OCI-LY1 (cell line): ENCODE measurements at regions not wholly inside any gene's neighbourhood (a gene's known extent, or its start where the extent isn't known, plus 50 kb on each side); places are given as distances from the start of the nearest gene placed in this dataset.

Experiments
- EZH2 ChIP-seq: fragments of 200-600 bp; sonication (generic), shearing (Covaris generic); IDR thresholded peaks from 2 replicates; pipeline ENCODE4 v1.8.0; 2017; ENCODE audit warnings: borderline replicate concordance, mixed run types, mild to moderate bottlenecking, antibody characterized with exemption, low read length, moderate library complexity, mixed read lengths
- TF ChIP-seq, protein P1 (sequence below): fragments of 200-600 bp; sonication (generic), shearing (Covaris generic); IDR thresholded peaks from 2 replicates; pipeline ENCODE4 v1.5.1; 2017; ENCODE audit warnings: mild to moderate bottlenecking, antibody characterized with exemption, low read length, moderate library complexity, mixed read lengths

DNA sequence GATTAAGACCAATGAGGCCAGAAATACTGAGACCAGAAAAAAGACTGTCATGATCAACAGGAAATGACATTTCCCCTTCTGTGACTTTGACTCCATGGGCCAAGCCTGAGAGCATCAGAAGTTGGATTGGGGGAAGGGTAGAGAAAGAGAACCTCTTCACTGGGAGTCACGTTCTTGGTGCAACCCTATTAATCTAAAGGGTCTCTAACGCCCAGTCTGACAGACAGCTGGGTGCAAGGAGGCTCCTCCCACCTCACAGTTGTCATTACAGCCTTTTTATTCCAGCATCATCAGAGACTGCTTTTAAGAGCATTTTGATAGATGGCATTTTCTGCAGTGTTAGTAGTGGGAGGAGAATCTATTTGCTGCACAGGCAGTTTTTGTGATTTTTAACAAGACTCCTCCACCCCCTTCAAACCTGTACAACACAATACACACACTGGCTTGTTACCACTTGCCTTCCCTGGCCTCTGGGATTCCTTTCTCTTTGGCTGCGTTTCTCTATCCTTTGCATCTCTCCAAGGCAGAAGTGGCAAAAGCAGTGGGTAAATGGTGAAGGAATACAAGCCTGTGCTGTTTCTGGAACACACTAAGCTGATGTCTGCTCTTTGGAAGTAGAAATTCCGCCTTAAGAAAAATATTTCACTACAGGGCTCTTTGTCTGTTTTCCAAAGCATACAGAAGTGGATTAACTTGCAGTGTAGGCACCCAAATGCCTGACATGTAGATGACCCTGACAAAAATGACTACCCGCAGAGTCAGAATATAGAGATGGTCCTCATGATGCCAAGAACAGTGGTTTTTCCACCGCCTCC, 310.4 kb upstream of the ZNF608 start:
- TF ChIP-seq, protein P1, sequence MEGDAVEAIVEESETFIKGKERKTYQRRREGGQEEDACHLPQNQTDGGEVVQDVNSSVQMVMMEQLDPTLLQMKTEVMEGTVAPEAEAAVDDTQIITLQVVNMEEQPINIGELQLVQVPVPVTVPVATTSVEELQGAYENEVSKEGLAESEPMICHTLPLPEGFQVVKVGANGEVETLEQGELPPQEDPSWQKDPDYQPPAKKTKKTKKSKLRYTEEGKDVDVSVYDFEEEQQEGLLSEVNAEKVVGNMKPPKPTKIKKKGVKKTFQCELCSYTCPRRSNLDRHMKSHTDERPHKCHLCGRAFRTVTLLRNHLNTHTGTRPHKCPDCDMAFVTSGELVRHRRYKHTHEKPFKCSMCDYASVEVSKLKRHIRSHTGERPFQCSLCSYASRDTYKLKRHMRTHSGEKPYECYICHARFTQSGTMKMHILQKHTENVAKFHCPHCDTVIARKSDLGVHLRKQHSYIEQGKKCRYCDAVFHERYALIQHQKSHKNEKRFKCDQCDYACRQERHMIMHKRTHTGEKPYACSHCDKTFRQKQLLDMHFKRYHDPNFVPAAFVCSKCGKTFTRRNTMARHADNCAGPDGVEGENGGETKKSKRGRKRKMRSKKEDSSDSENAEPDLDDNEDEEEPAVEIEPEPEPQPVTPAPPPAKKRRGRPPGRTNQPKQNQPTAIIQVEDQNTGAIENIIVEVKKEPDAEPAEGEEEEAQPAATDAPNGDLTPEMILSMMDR = no peak
- no peak for TF ChIP-seq EZH2
